GM10266 (cell line): ENCODE measurements at regions not wholly inside any gene's neighbourhood (a gene's known extent, or its start where the extent isn't known, plus 50 kb on each side); places are given as distances from the start of the nearest gene placed in this dataset.
"Not testable (repeated sequence)": the region's sequence is repeated elsewhere in the genome, so short reads cannot be mapped to it uniquely, and the experiment has no call there.

Experiments
- DNase-seq: peaks from one replicate; pipeline ENCODE4 v3.0.0; 2012; ENCODE audit errors: extremely low spot score
- CTCF ChIP-seq: IDR thresholded peaks from 2 replicates; pipeline ENCODE4 v1.5.1; 2012; ENCODE audit warnings: mild to moderate bottlenecking, low read depth; ENCODE audit not compliant: control insufficient read depth, insufficient read depth; ENCODE audit errors: missing control alignments

- TF ChIP-seq CTCF, result no peak
Observed at GRCh38 chr7:81852701-81853100, 82.9 kb upstream of the HGF start.

GRCh38 chr7:81851413-81851812 is 81.6 kb upstream of the HGF start:
- no peak for DNase-seq
- no peak for TF ChIP-seq CTCF

More at GRCh38 chr7:81852701-81853100, 82.9 kb upstream of the HGF start:
- no peak for DNase-seq

- no peak for DNase-seq
- no peak for TF ChIP-seq CTCF
Observed at GRCh38 chr7:81846398-81846797, 76.6 kb upstream of the HGF start.

- DNase-seq, result no peak
- TF ChIP-seq CTCF, result no peak
Observed at GRCh38 chr7:81845744-81846241, 75.9 kb upstream of the HGF start.

- DNase-seq, result not testable (repeated sequence)
Observed at GRCh38 chr7:81843657-81844056, 73.8 kb upstream of the HGF start.

GRCh38 chr7:81842361-81842760 is 72.5 kb upstream of the HGF start:
- no peak for DNase-seq
- no peak for TF ChIP-seq CTCF

GRCh38 chr7:81839708-81840369 is 70.0 kb upstream of the HGF start:
- TF ChIP-seq CTCF, result no peak
- no peak for DNase-seq

GRCh38 chr7:81833401-81833800 is 63.6 kb upstream of the HGF start:
- no peak for TF ChIP-seq CTCF
- DNase-seq, result no peak
